Psoas muscle (tissue), 7 donors: ENCODE measurements at regions not wholly inside any gene's neighbourhood (a gene's known extent, or its start where the extent isn't known, plus 50 kb on each side); places are given as distances from the start of the nearest gene placed in this dataset.

Experiments
- ATAC-seq, 4 donors: fragments of 200-7000 bp; cut with Tn5 transposase; one replicate each; pipeline ENCODE4 v1.9.1; 2020; ENCODE audit warnings: moderate library complexity in 3 of 4, mild to moderate bottlenecking in 2 of 4
- DNase-seq, 2 donors: peaks; one replicate each; pipeline ENCODE4 v3.0.0-alpha.2; 2020
- H3K27ac ChIP-seq: fragments of 200-600 bp; one replicate; pipeline ENCODE4 v1.8.0; 2022
- H3K27me3 ChIP-seq, 3 donors: fragments of 200-600 bp in 1 of 3; one replicate each; pipeline versions ENCODE4 v1.6.1 to v1.8.0; 2013 to 2022; ENCODE audit warnings: low read length in 2 of 3, mild to moderate bottlenecking in 2 of 3, moderate library complexity in 1 of 3; ENCODE audit not compliant: insufficient read depth in 3 of 3
- H3K36me3 ChIP-seq, 2 donors: fragments of 200-600 bp in 1 of 2; one replicate each; pipeline versions ENCODE4 v1.6.1 to v1.8.0; 2013 to 2022; ENCODE audit warnings: low read depth in 1 of 2, mild to moderate bottlenecking in 1 of 2, moderate library complexity in 1 of 2; ENCODE audit not compliant: insufficient read depth in 1 of 2
- H3K4me1 ChIP-seq: fragments of 200-600 bp; one replicate; pipeline ENCODE4 v1.8.0; 2022
- H3K4me3 ChIP-seq: fragments of 200-600 bp; one replicate; pipeline ENCODE4 v1.8.0; 2022; ENCODE audit warnings: mild to moderate bottlenecking
- H3K9me3 ChIP-seq: fragments of 200-600 bp; one replicate; pipeline ENCODE4 v1.8.0; 2022
- WGBS, 3 donors: extraction: QIAGEN DNeasy Blood & Tissue Kit; methylation state at CpG; one replicate each; pipeline versions ENCODE4 v1.1.6 to v1.1.7; 2013; 5-methylcytosine and 5-hydroxymethylcytosine counted together
- intact Hi-C, 2 donors: fragments of 100-400 bp; cut with DNase I; formaldehyde crosslinking; loops; one replicate each; pipeline versions ENCODE4 v1.11.0 to v1.14.2; 2022
- TF ChIP-seq, protein P1 (sequence below): fragments of 200-600 bp; IDR thresholded peaks from one replicate; pipeline ENCODE4 v1.8.0; 2022; ENCODE audit warnings: antibody characterized with exemption
- donor health status: healthy with polysubstance abuse.
- donor health status: DM: no; HTN: no; CAD: no; lungs with moderate emphysema.
- donor health status: Bipolar disorder and iron deficiency.
- donor health status: healthy.
- donor health status: DM: yes; HTN: yes; CAD: no.
- donor health status: DM: no; HTN: no; CAD: no.
- donor health status: DM: yes; HTN: yes; CAD: no.

DNA sequence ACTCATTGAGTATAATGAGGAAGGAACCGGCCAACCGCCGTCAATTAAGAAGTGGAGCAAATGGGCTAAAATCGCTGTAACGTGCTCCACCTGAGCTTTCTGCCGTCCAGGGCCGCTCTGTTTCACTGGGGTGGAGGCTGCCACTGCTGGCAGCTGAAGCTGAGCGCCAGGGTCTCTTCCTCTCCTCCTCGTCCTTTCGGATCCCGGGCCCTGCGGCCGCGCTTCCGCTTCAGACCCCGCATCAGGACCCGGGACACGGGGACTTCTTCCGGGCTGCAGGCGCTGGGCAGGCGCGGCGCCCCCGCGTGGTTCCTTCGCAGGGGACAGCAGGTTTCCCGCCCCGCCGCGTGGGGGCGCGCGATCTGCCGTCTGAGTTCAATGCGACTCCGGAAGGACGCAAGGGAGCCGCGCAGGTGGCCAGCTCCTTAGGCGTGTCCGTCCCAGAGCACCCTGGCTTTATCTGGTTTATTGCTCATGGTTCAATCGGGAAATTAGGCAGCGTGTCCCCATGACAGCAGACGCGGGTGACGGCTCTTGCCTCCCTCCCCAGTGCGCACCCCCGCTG is 519.8 kb downstream of the TRIML1 start:
- Histone ChIP-seq H3K9me3 (no peaks in the 10 kb centered on the region), H3K36me3 (no peaks in the 10 kb centered on the region), H3K4me1 (no peaks in the 10 kb centered on the region), H3K4me3 (no peak overlapping the region), H3K27ac (no peak overlapping the region), H3K27me3 (no peaks in the 10 kb centered on the region)
- TF ChIP-seq, protein P1, sequence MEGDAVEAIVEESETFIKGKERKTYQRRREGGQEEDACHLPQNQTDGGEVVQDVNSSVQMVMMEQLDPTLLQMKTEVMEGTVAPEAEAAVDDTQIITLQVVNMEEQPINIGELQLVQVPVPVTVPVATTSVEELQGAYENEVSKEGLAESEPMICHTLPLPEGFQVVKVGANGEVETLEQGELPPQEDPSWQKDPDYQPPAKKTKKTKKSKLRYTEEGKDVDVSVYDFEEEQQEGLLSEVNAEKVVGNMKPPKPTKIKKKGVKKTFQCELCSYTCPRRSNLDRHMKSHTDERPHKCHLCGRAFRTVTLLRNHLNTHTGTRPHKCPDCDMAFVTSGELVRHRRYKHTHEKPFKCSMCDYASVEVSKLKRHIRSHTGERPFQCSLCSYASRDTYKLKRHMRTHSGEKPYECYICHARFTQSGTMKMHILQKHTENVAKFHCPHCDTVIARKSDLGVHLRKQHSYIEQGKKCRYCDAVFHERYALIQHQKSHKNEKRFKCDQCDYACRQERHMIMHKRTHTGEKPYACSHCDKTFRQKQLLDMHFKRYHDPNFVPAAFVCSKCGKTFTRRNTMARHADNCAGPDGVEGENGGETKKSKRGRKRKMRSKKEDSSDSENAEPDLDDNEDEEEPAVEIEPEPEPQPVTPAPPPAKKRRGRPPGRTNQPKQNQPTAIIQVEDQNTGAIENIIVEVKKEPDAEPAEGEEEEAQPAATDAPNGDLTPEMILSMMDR: no peak
- no peak for ATAC-seq
- DNase-seq: no peak
- intact Hi-C loops: no loop called here
- 88 to 93% (median 92%) methylated on average over 48 of the region's 48 CpGs for WGBS, 3 donors

- WGBS, 3 donors: 24 to 32% (median 30%) methylated on average over 7 of the region's 7 CpGs
- no peak overlapping the region for H3K4me3 ChIP-seq
- no peak for ATAC-seq
- H3K9me3 ChIP-seq: no peaks in the 10 kb centered on the region
- no peaks in the 10 kb centered on the region for H3K27me3 ChIP-seq
- no peaks in the 10 kb centered on the region for H3K4me1 ChIP-seq
- intact Hi-C loops: no loop called here
- H3K36me3 ChIP-seq: no peaks in the 10 kb centered on the region
- TF ChIP-seq, protein P1: no peak
- H3K27ac ChIP-seq: no peak overlapping the region
- no peak for DNase-seq
These were observed 521.6 kb downstream of the TRIML1 start for GRCh38 chr4:188660796-188661195.

DNA sequence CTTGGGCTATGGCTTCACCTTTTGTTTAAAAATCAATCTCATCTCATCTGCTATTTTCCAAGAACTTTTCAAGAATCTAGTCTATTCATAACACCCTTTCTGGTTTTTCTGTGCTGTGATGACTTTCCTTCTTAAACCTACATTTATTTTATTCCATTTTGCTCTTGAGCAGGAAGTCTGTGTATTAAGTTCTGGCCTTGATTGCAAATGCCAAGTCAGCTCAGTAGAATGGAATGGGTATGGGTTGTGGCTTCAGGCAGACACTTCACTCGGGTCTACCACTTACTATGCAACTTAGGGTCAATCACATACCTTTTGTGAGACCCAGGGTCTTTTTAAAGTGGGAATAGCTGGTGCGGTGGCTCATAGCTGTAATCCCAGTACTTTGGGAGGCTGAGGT is 522.3 kb downstream of the TRIML1 start:
- TF ChIP-seq, protein P1: no peak
- no peaks in the 10 kb centered on the region for H3K27me3 ChIP-seq
- no peaks in the 10 kb centered on the region for H3K4me1 ChIP-seq
- H3K4me3 ChIP-seq: no peak overlapping the region
- no peaks in the 10 kb centered on the region for H3K9me3 ChIP-seq
- DNase-seq: no peak
- H3K27ac ChIP-seq: no peak overlapping the region
- H3K36me3 ChIP-seq: no peaks in the 10 kb centered on the region
- intact Hi-C loops: no loop called here
- 72 to 83% (median 73%) methylated on average over 2 of the region's 2 CpGs for WGBS, 3 donors
- no peak for ATAC-seq

GRCh38 chr4:188663369-188663768 is 524.1 kb downstream of the TRIML1 start:
- Histone ChIP-seq H3K27me3 (no peaks in the 10 kb centered on the region), H3K9me3 (no peaks in the 10 kb centered on the region), H3K4me1 (no peaks in the 10 kb centered on the region), H3K36me3 (no peaks in the 10 kb centered on the region), H3K27ac (no peak overlapping the region), H3K4me3 (no peak overlapping the region)
- 81 to 88% (median 84%) methylated on average over 9 of the region's 9 CpGs for WGBS, 3 donors
- TF ChIP-seq, protein P1: no peak
- ATAC-seq: no peak
- intact Hi-C loops: no loop called here
- DNase-seq: no peak
